ENCODE measurements at regions not wholly inside any gene's neighbourhood (a gene's known extent, or its start where the extent isn't known, plus 50 kb on each side); places are given as distances from the start of the nearest gene placed in this dataset.

- no peak for TF ChIP-seq EZH2phosphoT487 (IDR thresholded peaks at IDR 0.05; ENCODE audit: low read depth)
- TF ChIP-seq CTCF (IDR thresholded peaks at IDR 0.05; ENCODE audit: low read depth, low read length): no peak
Observed at GRCh38 chr5:110832683-110833082, 93.9 kb downstream of the SLC25A46 start.
